HG03175 (cell line): ENCODE measurements at regions not wholly inside any gene's neighbourhood (a gene's known extent, or its start where the extent isn't known, plus 50 kb on each side); places are given as distances from the start of the nearest gene placed in this dataset.

Source experiments
- ATAC-seq: cut with Tn5 transposase; IDR thresholded peaks from one replicate; pipeline ENCODE4 v1.9.1; 2021; ENCODE audit warnings: mild to moderate bottlenecking, moderate library complexity; ENCODE audit not compliant: unreplicated experiment

DNA sequence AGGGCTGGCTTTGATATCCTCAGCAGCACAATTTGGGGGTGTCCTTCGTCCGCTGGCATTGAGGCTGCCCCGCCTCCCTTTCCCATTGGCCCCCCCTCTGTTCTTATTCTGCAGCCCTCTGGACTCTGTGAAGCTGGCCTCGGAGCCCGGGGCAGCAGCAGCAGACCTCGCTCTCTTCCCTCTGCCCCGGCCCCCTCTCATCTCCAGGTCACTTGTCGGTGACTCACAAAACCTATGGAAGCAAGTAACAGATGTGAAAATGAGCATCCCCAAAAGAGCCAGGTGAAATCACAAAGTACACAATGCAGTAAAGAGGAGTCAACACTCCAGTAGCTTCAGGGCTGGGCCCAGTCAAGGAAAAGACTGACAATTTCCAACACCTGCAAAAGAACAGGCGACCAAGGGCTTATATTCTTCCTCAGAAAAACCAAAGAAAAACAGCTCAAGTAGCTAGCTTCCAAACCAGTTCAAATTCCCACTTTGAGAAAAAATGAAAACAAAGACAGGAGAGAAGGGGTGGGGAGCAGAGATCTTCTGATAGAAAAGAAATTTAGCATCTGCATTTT lies 97.5 kb downstream of the ZNF608 start:
- no peak for ATAC-seq

DNA sequence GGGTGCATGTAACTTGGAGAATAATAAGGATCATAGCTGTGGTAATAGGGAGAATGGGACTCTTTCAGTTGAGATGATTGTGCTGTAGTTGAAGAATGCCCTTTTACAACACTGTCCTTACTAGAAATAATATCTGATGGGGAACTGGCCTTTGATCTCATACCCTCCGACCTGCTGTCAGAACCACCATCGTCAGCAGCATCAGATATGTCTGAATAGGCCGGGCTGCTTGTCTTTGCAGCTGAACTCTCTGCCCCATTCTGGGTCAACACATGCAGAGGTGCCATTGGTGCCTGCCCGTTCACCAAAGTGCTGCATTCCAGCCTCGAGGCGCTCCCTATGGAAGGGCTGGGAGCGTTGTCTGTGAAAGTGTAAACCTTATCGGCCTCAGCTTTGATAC lies 99.1 kb downstream of the ZNF608 start:
- no peak for ATAC-seq

DNA sequence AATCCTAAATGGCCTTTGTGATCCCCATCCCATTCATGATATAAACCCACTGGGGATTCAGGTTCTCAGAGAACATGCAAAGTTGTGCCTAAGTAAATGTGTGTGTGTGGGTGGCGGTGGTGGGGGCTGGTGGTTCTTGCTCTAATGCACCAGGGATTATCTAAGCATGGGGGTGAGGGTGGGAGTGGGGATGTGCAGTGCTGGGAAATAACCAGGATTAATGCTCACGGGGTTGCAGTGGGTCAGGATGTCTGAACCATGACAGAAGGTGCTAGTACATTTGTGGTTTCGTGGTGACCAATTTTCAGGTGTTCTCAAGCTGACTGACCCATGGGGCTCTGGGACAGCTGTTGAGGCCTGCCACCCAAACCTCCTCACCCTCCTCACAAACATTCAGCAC lies 101.0 kb downstream of the ZNF608 start:
- no peak for ATAC-seq

DNA sequence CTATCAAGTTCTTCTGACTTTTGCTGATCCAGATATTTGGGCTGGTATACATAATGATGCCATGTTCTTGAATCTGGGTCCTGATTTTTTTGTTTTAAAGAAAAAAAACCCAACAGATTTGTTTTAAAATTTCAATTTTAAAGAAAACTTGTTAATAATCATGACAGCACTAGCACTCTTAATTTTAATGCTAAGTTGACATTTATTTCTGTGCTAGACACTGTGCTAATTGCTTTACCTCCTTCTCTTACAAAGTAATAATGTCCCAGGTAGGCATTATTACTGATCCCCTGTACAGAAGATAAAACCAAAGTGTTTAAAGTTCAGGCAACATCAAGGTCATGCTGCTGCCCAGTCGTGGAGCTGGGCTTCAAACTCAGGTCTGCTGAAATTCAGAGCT lies 101.9 kb downstream of the ZNF608 start:
- no peak for ATAC-seq

DNA sequence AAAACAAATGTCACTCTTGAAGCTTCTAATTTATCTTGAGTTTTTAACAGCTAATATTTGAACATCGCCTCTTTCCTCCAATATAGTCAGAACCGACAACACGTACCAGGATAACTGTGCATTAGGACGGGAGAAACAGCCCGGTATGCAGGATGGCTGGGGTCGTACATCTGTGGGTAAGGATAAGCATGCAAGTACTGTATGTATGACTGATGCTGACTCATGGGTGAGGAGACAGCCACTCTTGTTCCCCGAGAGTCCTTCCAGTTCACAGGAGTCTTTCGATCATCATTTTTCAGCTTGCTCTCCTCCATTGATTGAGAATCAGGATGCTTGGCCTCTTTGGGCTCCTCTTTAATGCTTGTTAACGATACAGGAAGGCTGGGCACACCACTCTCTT lies 102.3 kb downstream of the ZNF608 start:
- ATAC-seq = no peak

DNA sequence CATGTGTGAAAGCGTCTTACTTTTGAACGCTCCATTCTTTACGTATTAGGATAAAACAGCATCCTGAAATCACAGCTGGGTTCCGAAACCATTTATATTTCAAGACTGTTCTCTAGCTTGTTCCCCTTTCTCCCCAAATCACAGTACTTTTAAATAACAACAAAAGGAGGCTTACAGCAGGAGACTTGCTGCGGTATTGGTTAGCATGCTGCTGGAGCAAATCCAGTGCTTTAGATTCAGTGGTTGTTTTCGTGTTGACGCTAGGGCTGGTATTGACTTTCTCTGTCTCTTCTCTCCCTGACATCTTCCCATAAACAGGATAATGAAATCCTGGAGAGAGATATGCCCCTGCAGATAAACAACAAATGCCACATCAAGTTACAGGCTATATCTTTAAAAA lies 103.1 kb downstream of the ZNF608 start:
- no peak for ATAC-seq

DNA sequence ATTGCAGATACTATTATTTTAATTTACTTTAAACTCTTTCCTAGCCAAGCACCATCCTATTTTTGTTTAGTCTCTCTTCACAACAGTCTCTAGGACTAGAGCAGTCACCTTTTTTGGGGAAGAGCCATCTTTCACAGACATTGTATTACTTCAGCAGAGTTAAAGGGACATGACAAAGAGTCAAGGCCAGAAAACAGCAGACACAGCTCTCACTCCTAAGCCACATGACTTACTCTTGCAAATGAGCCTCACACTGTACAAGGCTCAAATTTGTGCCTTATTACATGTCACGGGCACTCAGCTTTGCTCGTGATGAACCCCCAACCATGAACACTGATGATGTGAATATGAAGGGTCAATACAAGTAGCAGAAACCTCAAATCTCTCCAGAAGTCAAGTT lies 104.3 kb downstream of the ZNF608 start:
- no peak for ATAC-seq

DNA sequence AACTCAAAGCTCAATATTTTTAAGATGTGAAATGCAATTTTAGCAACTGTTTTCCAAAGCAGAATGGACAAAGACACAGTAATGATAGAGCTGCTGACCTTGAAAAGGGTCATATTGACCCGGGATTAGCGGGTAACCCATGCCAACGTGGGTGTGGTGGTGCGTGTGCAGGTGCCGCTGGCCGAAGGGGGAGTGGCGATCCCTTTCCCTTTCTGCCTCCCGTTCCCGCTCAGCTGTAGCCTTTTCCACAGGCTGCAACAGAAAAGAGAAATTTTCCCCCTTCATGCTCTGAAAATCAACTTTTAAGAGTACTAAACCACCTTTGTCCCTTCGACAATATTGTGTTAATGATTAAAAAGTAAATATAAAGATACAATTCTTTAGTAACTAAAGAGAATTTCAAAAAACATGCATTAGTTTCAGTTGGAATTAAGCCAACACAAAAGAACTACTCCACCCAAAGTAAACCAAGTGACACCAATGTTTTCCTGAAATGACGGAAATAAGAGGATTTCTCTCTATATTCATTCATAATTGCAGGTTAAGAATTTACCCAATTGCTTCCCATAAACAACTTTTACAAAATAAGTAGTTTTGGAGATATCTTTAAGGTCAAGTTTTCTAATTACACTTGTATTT lies 105.2 kb downstream of the ZNF608 start:
- ATAC-seq = no peak

DNA sequence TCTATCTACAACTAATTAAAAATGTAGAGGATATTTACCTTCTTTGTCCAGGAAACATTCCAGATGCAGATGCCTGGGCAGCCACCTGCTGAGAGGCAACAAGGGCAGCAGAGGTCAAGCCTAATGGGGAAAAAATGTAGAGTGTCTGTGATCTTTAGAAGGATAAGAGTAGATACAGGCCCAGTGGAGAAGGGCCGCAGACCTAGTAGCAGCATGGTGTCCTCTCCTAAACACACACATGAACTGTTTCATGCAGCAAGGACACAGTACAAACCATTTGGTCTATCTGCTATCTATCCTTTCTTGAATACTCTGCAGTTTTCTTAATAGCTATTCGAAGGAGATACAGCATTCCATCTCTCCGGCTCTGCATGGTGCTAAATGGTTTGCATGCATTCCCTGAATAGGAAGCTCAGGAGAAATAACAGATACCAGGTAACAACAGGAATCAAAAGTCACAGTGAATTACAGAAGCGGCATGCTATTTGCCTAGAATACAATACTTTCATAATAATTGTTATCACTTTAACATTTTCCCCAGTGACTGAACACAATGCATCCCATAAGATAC lies 107.3 kb downstream of the ZNF608 start:
- ATAC-seq = no peak

DNA sequence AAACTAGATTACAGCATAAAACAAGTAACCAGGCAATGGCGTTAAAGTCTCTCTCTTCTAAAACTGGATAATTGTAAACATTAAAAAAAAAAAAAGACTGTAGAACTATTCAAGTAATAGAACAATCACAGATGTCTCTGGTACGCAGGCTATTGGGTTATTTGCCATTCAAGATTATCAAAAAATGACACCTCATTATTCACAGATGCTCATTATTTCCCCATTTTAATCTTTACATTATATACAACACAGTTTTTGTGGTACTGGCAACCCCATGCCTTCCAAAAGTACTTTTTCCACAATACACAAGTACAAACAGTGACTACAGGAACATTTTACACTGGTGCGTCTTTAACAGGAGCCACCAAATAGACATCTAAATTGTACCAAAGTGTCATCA lies 109.4 kb downstream of the ZNF608 start:
- no peak for ATAC-seq

DNA sequence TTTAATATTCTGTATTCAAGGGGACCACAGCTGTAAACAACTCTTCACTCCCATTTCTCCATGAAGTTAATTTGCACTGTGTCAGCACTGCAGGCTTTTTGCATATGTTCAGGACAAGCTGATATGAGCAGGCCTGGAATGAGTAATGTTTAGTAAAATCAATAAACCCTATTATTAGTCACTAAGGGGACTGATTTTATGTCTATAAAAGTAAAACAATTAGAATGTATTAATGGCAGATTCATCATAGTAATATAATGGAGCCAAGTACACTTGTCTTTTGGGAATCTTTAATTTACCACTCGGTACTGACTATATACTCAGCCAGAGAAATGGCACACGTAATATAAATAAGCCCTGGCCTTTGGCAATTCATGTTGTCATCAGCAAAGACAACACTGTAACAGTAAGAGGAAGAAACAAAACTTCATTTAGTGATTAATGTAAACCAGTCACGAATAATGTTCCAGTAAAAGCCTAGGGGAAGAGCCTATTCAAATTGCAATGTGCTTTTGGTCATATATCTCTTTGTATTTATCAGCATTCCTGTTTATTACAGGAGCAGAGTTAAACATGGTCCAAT lies 111.6 kb downstream of the ZNF608 start:
- ATAC-seq = no peak

DNA sequence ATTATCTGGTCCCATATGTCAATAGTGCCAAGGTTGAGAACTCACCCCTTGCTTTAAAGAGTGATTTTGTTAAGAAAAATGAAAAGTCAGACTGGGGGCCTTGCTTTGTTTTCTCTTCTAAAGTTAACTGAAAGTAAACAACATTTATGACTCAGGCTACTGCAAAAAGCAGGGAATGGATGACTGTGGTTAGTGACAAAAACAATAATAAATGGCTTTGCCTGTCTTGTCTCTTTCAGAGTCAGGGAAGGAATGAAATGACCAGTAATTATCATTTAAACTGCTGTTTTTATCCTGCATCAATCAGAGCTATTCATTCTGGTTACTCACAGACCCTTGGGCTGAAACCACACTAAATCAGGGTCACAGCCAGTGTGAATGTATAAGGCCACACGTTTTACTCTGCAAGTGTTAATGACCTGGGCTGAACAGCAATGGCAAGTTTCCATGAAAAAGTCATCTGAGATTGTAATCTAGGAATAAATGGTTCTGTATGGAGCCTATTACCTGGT lies 112.2 kb downstream of the ZNF608 start:
- ATAC-seq = no peak

DNA sequence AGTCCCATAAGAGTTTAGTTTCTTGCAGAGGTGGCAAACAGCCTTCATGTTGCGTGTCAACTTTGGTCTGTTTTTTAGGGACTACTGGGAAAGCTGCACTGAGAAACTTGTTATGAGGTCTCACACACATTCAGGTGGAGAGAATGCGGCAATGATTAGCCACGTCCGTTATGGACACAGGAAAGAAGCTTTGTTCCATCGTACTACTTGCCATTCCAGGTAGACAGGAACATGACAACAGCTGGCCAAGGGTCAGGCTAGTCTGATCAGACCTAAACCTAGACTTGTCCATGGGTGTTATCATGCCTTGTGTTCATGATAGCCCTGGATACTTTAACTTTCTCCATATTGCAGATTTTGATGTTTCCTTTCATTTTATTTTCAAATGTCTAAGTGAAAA lies 113.2 kb downstream of the ZNF608 start:
- ATAC-seq = no peak

DNA sequence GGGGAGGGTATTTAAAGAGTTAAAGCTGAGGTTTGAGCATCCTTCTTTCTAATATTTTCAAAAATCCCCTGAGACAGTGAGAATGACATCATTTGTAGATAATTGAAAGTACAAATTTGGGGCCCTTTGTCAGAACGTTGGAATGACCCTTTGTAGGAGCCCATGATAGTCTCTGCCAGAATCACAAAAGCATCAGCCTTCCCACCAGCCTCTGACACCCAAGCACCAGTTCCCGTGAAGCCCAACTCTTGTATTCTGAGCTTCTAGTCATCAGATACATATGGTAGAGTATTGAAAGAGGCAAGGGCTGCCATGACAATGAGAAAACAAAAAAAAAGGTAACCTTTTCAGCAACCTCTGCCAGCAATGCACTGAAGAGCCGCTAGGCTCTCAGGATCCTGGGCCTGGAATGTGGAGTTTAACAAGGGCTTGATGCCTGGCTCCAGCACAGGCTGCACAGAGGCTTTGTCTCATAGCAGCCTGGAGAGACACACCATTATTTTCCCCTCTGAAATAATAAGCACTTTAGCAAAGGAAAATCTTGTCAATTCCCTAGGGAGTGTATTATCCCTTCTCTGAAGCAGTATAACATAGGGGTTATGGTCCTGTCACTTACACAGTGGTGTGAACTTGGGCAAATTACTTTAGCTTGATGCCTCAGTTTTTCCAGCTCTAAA lies 114.4 kb downstream of the ZNF608 start:
- ATAC-seq = no peak

DNA sequence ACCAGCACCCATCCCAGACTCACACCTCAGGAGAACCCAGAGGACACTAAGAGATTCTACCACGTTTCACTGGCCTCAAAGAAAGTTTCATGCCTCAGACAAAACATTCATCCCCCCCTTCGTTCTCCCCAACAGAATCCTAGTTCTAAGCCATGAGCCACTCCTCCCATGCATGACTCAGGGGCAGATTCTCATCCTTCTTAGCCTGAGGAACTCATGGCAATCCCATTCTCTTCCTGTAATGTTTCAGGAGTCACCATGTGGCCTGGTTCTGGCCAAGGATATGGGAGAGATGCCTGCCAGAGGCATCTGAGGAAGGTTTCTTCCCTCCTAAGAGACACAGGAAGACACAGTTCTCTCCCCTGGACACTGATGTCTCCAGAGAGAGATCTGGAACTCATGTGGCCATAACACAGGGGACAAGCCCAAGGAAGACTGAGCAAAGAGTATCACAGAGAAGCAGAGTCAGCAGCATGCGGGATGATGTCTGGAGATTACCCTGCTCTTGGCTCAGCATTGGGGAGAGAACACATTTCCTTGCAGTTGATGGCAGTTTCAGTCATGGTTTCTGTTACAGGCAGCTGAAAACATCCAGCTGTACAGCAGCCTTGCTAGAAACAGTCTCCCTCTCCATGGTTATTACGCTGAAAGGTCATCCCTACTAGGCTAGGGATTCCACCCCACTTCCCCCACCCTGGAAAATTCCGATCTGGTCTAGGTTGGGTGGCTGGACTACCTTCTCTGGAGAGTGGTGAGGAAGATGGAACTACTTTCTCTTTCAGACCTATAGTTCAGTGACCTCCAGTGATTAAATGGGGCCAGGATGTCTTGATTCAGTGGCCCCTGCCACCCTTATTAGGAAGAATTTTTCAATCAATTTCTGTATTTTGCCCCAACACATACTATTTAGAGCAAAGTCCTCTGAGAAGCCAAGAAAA lies 115.4 kb downstream of the ZNF608 start:
- peak; percentile 60 for ATAC-seq

DNA sequence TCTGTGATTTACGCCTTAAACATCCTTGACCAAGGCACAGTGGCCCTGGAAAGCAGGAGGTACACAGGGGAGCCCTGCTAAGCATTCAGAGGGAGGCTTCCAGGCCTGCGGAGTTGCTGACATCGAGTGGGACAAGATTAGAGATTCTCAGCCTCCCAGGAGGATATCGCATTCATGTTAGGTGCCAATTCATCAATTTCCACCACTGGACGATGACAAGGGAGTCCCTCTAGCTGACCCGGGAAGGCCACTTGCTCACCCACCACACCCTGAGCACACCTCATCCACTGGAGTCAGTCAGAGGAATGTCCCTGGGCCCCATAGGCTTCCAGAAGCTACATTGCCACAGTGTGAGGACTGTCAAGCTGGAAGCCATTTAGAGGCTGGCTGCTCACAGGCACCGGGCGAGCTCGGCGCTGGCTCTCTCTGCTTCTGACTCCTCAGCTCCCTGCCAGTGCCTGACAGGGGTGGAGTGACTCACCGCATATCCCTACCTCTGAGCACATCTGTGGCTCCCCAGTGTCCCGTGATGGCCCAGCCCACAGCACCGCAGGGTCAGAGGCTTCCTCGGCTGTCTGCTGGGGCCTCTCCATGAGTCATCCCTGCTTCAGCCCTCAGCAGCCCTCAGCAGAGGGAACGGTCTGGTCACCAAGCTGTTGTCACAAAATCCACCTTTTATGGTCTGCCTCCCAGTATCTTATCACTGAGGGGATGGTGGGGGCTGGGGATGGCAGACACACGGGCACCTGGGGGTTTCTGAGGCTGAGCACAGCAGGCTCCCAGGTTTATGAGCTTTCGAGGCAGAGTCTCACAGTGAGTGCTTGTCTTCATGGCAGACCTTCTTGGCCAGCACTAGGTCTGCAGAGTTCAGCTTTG lies 117.5 kb downstream of the ZNF608 start:
- no peak for ATAC-seq

DNA sequence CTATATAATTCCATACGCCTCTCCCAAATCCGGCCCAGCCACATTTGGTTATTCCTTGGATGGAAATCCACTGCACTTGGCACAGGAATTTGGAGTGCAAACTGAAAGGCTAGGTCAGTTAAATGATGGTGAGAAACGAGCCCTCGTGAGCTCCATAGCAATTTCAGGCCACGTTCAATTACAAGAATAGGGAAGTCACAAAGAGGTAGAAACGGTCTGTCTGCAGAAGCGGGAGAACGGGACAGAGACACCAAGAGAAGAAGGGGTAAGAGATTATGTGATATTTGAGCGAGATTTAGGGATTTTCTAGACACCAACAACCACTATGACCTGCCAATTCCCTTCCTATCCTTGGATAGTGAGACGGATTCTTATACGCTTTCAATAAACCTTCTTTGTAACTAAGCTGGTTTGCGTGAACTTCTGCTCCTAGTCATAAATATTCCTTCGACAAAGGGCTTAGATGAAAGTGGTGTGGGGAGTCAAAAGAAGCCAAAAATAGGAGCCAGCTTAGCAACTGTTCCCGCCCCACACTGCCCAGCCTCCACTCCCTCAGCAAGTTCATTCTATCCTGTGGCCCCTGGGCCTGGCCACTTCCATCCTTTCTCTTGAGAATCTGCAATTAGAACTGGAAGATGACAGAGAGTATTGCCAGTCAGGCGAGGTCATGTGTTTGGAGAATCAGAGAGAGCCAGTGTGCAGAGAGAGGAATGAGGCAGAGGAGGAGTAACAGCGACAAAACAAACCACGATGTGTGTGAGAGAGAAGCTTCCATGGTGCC lies 118.4 kb downstream of the ZNF608 start:
- ATAC-seq = no peak

DNA sequence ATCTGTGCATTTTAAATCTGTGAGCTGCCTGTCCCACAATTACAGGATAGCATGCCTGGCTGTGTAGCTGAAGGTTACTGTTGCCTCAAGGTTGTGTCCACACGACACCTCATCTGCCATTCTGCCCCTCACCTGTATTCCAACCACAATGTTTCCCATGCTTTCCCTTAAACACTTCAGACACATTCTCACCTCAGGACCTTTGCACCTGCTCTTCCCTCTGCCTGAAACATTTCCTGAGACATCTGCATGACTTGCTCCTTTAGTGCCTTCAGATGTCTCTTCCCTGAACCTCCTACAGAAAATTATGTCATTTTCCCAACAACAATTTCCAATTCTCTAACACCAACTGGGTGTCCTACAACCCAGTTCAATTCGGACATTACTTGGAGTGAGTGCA lies 120.4 kb downstream of the ZNF608 start:
- no peak for ATAC-seq

DNA sequence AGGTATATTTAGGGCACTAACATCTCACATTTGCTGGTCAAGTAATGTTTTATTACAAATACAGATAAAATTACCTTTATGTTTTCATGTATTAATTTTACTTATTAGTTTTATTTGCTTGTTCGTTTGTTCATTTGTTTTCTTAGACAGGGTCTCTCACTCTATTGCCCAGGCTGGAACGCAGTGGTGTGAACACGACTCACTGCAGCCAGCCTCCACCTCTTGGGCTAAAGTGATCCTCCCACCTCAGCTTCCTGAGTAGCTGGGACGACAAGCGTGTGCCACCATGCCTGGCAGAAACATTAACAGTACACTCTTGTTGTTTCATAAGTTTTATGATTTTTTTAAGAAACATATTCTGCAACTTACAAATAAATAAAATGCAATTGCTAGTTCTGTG lies 123.2 kb downstream of the ZNF608 start:
- ATAC-seq = no peak
